GM18505 (cell line): ENCODE measurements at regions not wholly inside any gene's neighbourhood (a gene's known extent, or its start where the extent isn't known, plus 50 kb on each side); places are given as distances from the start of the nearest gene placed in this dataset.

Source experiments
- ATAC-seq: cut with Tn5 transposase; IDR thresholded peaks from one replicate; pipeline ENCODE4 v1.9.1; 2021; ENCODE audit not compliant: unreplicated experiment
- POLR2A ChIP-seq: IDR thresholded peaks from 4 replicates; pipeline ENCODE4 v1.6.1; 2011; ENCODE audit warnings: borderline replicate concordance; ENCODE audit not compliant: insufficient read depth, insufficient read length; ENCODE audit errors: extremely low read depth

- no peak for ATAC-seq
Measured at GRCh38 chr3:59463253-59463652, 413.4 kb upstream of the CFAP20DC start.

GRCh38 chr3:59460068-59460467 is 410.2 kb upstream of the CFAP20DC start:
- no peak for ATAC-seq
- no peak for TF ChIP-seq POLR2A

More at GRCh38 chr3:59463253-59463652, 413.4 kb upstream of the CFAP20DC start:
- TF ChIP-seq POLR2A, result no peak

DNA sequence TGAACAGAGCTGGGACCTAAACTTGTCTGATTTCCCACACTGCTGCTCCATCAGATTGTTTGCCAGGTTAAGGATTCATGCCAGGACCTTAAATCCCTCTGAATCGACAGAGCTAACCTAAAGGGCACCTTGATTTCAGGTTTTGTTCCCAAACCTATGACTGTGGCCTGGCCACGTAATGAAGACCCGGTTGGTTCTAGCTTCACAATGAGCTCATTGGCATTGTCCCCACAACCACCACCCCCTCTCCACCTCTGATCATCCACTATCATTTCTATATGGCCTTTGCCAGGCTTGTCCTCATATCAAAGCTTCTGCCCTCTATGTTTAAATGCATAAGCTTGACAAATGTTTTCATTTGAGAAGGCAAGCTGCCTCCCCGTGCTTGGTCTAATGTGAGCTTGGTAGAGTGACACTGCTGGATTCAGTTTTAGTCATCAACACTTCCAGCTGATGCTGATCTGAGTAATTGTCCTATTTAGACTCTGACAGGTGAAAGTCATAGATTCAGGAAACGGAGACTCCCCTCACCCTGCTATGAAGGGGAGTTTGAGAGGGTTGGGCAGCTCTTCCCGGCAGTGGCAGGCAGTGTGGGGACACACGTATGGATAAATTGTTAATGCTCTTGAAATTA is 407.1 kb upstream of the CFAP20DC start:
- peak; percentile 95 for ATAC-seq
- TF ChIP-seq POLR2A, result no peak

- peak; percentile 3 for ATAC-seq
Measured at GRCh38 chr3:59451800-59452746, 402.2 kb upstream of the CFAP20DC start.

GRCh38 chr3:59450946-59451763 is 401.3 kb upstream of the CFAP20DC start:
- TF ChIP-seq POLR2A, result peak; percentile 40
- ATAC-seq, result peak; percentile 96

More at GRCh38 chr3:59451800-59452746, 402.2 kb upstream of the CFAP20DC start:
- TF ChIP-seq POLR2A, result no peak

- no peak for TF ChIP-seq POLR2A
- no peak for ATAC-seq
Measured at GRCh38 chr3:59450437-59450836, 400.6 kb upstream of the CFAP20DC start.

DNA sequence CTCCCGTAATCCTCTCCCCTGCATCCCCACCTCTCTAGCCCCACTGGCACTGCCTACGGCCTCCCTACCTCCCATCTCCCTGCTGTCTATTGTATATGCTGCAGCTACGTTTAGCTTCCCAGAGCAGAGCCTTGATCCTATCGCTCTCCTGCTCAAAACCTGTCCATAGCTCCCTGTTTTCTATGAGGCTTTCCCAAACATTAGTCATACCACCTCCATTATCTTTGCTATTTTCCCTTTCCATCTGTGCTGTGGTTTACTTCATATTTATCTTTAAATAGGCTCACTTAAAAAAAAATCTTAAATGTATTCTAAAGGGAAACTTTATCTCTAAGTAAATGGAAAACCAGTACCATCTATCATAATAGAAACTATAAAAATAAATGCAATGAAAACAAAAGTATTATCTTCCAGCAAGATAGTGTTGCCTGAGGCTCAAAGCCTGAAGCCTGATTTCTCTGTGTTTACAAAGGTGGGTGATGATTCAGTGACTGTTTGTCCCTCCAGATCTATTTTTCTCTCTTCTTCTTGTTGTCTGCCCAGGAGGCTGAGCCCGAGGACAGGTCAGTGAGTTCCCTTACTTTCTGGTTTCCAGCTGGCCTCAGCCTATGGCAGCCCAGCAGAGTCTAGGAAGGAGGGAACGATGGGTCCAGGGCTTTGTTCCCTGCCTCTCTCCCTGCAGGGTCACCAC is 397.1 kb upstream of the CFAP20DC start:
- no peak for TF ChIP-seq POLR2A
- no peak for ATAC-seq

DNA sequence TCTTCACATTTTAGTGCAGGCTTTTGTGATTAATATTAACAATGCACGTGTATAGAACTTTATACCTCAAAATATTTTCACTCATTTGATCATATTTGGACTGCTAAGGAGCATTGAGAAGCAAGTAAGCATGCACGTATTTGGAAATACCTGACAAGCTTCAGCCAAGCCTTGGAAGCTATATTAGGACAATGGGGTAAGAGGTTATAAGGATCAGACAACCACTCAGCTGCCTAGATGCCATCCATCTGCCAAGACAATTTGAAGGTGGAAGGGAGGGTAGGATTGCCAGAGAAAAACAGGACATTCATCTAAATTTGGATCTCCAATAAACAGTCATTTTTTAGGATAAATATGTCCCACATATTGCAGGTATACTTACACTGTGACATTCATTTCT is 394.9 kb upstream of the CFAP20DC start:
- no peak for TF ChIP-seq POLR2A
- ATAC-seq, result no peak

DNA sequence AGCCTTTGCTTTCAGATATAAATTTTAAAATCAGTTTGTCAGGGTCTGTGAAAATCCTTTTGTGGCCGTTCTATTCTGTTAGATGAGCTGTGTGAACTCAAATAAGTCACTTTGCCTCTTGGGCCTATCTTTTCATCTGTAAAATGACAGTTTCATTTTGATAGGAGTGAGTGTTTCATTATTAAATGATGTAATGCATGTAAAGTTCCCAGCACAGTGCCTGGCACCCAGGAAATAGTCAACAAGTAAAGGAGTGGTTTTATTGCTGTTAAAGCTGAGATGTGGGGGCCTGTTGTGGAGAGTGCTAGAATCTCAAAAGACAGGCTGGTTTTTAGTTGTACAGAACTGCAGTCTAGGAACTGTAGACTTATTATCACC is 394.5 kb upstream of the CFAP20DC start:
- ATAC-seq, result no peak

DNA sequence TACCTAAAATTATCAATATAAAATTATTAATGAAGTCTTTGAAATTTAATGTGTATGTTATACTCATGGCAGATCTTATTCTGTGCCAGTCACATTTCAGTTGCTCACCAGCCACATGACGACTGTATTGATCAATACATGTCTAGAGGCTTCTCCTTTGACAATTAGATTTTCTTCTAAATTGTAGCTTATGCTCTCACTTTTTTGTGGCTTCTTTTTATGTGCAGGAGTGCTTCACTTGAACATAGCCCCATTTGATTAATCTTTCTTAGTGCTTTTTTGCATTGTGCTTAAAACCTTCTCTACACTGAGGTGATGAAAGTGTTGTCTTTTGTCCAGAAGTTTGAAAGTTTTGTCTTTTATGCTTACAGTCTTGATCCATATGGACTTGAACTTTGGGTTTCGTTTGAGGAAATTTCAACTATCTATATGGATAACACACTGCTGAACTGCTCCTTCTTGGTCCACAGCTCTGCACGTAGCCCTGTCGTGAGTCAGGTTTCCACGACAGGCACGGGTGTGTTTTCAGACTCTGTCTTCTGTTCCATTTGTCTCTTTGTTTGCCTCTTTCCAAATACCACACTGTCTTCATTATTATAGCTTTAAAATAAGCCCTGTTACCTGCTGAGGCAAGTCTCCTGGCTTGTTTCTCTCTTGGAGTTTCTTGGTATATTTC is 393.9 kb upstream of the CFAP20DC start:
- TF ChIP-seq POLR2A, result no peak
- ATAC-seq, result no peak

More for the DNA sequence above, 394.5 kb upstream of the CFAP20DC start:
- TF ChIP-seq POLR2A, result no peak

GRCh38 chr3:59442046-59442445 is 392.2 kb upstream of the CFAP20DC start:
- TF ChIP-seq POLR2A, result no peak
- no peak for ATAC-seq
